NB4 (cell line): ENCODE measurements at regions not wholly inside any gene's neighbourhood (a gene's known extent, or its start where the extent isn't known, plus 50 kb on each side); places are given as distances from the start of the nearest gene placed in this dataset.

Experiments used
- MYC ChIP-seq: IDR thresholded peaks from 2 replicates; pipeline ENCODE4 v1.6.1; 2011; ENCODE audit warnings: low read depth, low read length
- POLR2A ChIP-seq: IDR thresholded peaks from 2 replicates; pipeline ENCODE4 v1.6.1; 2011; ENCODE audit warnings: mild to moderate bottlenecking; ENCODE audit not compliant: insufficient read length; ENCODE audit errors: extremely low read depth
- TF ChIP-seq, protein P1 (sequence below): IDR thresholded peaks from one replicate; pipeline ENCODE4 v1.5.1; 2012; ENCODE audit warnings: low read depth, low read length
- TF ChIP-seq, protein P2 (sequence below): IDR thresholded peaks from 2 replicates; pipeline ENCODE4 v1.6.1; 2011; ENCODE audit warnings: low read depth, low read length

DNA sequence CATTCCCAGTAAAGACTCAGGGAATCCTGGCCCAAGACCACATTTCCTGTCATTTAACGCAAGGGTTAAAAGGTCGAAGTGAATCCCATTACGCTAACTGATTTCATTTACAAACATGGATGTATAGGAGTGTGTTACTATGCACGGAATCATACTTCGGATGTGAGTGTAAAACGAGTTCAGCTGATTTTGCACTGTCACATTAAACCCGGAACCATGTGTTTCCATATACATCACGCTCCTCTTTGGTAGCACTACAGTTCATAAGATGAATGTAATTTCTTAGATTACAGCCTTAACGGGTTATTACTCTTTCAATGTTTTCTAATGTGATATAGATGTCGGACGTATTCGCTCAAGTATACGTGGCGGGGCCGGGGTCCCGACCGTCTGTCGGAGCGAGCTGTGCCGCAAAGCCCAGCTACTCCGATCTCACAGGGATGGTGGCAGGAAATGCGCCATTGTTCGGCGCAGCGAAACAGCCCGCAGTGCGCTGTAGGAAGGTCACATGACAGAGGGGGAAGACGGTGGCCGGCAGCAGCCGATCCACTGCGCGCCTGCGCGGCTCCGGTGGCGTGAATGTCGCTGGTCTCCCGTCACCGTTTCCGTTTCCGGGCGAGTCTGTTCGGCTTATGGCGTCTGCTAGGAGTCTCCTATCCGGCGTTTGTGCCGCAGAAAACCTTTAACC, 97.3 kb downstream of the NPAP1 start:
- TF ChIP-seq, protein P1, sequence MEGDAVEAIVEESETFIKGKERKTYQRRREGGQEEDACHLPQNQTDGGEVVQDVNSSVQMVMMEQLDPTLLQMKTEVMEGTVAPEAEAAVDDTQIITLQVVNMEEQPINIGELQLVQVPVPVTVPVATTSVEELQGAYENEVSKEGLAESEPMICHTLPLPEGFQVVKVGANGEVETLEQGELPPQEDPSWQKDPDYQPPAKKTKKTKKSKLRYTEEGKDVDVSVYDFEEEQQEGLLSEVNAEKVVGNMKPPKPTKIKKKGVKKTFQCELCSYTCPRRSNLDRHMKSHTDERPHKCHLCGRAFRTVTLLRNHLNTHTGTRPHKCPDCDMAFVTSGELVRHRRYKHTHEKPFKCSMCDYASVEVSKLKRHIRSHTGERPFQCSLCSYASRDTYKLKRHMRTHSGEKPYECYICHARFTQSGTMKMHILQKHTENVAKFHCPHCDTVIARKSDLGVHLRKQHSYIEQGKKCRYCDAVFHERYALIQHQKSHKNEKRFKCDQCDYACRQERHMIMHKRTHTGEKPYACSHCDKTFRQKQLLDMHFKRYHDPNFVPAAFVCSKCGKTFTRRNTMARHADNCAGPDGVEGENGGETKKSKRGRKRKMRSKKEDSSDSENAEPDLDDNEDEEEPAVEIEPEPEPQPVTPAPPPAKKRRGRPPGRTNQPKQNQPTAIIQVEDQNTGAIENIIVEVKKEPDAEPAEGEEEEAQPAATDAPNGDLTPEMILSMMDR: no peak
- TF ChIP-seq, protein P2, sequence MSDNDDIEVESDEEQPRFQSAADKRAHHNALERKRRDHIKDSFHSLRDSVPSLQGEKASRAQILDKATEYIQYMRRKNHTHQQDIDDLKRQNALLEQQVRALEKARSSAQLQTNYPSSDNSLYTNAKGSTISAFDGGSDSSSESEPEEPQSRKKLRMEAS: no peak
- TF ChIP-seq POLR2A: no peak
- TF ChIP-seq MYC: no peak
